GM20000 (cell line): ENCODE measurements at regions not wholly inside any gene's neighbourhood (a gene's known extent, or its start where the extent isn't known, plus 50 kb on each side); places are given as distances from the start of the nearest gene placed in this dataset.

ENCODE experiments used
- DNase-seq: peaks from one replicate; pipeline ENCODE4 v3.0.0; 2012; ENCODE audit warnings: low spot score
- TF ChIP-seq, protein P1 (sequence below): IDR thresholded peaks from 2 replicates; pipeline ENCODE4 v1.5.1; 2012; ENCODE audit warnings: mild to moderate bottlenecking, control low read depth; ENCODE audit errors: extremely low read depth, missing control alignments

DNA sequence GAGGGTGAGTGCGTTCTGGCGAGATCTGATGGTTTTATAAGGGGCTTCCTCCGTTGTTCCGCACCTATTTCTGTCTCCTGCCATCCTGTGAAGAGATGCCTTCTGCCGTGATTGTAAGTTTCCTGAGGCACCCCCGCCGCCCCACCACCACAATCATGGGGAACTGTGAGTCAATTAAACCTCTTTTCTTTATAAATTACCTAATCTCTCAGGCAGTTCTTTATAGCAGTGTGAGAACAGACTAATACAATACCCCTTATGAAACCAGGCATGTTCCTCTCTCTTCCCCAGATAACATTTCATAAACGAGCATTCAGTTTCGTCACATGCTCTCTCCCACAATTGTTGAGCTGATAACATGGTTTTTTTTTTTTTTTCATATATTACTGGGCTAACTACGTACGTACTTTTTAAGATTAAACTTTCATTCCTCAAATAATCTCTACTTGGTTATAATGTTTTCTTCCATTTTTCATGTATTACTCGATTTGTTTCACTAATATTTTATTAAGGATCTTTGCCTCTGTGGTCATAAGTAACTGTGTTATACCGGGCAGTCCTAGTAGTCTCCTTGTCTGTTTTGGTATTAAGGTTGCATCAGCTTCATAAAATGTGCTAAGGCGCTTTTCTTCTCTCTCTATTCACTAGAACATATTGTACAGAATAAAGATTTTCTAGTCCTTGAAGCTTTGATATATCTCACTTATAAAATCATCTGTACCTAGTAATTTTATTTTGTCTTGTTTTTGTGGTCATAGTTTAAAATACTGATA lies 64.9 kb upstream of the MVB12B start:
- DNase-seq: no peak
- TF ChIP-seq, protein P1, sequence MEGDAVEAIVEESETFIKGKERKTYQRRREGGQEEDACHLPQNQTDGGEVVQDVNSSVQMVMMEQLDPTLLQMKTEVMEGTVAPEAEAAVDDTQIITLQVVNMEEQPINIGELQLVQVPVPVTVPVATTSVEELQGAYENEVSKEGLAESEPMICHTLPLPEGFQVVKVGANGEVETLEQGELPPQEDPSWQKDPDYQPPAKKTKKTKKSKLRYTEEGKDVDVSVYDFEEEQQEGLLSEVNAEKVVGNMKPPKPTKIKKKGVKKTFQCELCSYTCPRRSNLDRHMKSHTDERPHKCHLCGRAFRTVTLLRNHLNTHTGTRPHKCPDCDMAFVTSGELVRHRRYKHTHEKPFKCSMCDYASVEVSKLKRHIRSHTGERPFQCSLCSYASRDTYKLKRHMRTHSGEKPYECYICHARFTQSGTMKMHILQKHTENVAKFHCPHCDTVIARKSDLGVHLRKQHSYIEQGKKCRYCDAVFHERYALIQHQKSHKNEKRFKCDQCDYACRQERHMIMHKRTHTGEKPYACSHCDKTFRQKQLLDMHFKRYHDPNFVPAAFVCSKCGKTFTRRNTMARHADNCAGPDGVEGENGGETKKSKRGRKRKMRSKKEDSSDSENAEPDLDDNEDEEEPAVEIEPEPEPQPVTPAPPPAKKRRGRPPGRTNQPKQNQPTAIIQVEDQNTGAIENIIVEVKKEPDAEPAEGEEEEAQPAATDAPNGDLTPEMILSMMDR: no peak

DNA sequence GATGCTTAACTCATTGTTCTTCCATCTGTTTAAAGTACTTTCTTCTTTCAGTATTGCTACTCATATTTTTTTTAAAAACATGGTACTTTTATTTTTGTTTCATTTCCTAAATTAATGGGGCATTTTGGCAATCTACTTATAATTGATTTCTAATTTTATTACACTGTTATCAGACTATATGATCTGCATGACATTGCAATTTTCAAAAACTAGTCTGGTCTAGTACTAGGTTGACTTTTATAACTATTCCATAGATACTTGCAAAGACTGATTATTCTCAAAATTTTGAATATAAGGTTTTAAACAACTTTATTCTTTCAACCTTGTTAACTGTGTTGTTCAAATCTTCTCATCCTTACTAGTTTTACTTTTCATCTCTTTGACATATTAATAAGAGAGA lies 63.9 kb upstream of the MVB12B start:
- TF ChIP-seq, protein P1: no peak
- DNase-seq: no peak

DNA sequence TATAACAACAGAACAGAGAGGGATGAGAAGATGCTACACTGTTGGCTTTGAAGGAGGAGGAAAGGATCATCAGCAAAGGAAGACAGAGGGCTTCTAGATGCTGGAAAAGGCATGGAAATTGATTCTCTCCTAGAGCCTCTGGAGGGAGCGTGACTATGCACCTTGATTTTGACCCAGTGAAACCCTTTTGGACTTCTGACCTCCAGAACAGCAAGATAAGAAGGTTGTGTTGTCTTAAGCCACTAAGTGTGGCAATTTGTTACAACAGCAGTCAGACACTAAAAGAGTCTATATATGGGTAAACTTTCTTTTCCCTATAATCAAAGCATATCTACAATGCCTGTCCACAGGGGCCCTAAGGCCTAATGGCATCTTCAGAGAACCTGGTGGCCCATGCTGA lies 56.1 kb upstream of the MVB12B start:
- no peak for DNase-seq
- TF ChIP-seq, protein P1: no peak

DNA sequence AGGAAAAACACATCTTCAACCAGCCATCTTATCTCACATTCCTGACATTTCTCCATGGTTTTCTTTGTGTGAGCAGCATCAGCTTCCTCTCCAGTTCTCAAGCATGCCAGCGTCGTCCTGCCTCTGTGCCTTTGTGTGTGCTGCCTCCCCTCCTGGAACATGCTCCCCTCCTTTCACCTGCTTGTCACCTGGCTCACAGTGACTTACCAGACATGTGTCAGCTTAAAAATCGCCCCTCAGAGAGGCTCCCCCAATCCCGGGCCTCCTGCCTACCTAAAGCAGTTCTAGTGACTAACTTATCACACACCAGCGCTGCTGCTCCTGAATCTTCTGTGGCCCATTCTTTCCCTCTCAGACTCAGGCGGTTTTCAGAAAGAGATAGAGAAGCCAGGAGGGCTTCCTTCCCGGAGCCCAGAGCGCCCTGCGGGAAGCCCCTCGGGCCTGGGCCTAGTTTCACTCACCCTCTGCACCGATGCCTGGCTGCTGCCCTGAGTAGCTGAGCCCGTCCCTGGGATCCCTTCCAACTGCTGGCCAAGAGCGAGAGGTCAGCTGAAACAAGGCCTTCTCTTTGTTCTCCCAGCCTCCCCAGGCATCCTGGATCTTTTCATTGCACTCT lies 51.1 kb upstream of the MVB12B start:
- no peak for DNase-seq
- TF ChIP-seq, protein P1: no peak

DNA sequence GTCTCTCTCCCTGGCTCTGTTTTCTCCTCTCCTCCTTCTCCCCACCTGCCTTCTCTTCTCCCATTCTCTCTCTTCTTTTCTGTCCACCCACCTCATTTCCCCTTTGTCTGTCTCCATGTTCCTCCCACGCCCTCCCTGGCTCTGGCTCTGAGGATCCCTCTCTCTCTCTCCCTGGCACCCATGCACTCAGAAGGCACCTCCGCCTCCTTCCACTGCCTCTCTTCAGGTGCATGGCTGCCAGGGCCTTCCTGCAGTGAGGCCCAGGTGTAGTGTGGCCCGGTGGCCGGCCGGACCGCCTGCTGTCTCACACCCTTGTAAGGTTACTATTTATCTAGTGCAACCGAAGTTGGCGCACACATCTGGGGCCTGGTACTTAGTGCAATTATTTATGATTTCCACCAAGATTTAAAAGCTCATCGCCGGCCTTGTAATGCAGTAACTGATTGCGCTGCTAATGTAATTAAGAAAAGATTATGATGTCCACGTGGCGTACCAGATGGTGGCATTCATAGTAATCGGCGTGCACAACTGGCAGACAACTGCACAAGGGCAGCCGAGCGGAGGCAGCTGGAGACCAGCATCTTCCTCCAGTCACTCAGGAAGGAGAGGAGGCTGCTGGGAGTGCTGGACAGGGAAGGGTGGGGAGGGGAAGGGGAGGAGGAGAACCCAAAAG lies 50.4 kb upstream of the MVB12B start:
- TF ChIP-seq, protein P1: no peak
- DNase-seq: no peak
